Activated T-helper 1 cell treated with anti-CD3 and anti-CD28 coated beads, Interleukin-12 subunit alpha, Interleukin-12 subunit beta, Interleukin-2, Interleukin-4 antibody, amounts not matched to agents 30 ng/mL and 10 ng/mL and 1 ng/mL, durations not matched to agents 14 hours and 24 hours and 36 hours (primary cell): ENCODE measurements at regions not wholly inside any gene's neighbourhood (a gene's known extent, or its start where the extent isn't known, plus 50 kb on each side); places are given as distances from the start of the nearest gene placed in this dataset.

Source experiments
- DNase-seq: peaks from one replicate; pipeline ENCODE4 v3.0.0; 2021; ENCODE audit warnings: low spot score
- H3K27ac Mint-ChIP-seq: one replicate; pipeline ENCODE4 v1.8.0; 2021; ENCODE audit warnings: mild to moderate bottlenecking, mixed read lengths
- H3K27me3 Mint-ChIP-seq: one replicate; pipeline ENCODE4 v1.8.0; 2022; ENCODE audit warnings: mild to moderate bottlenecking, moderate library complexity, mixed read lengths; ENCODE audit not compliant: insufficient read depth
- H3K36me3 Mint-ChIP-seq: one replicate; pipeline ENCODE4 v1.8.0; 2021; ENCODE audit warnings: low read depth, mixed read lengths
- H3K4me1 Mint-ChIP-seq: one replicate; pipeline ENCODE4 v1.8.0; 2021; ENCODE audit warnings: low read depth, mixed read lengths
- H3K4me3 Mint-ChIP-seq: one replicate; pipeline ENCODE4 v1.8.0; 2021; ENCODE audit warnings: mild to moderate bottlenecking, moderate library complexity, mixed read lengths
- H3K9me3 Mint-ChIP-seq: one replicate; pipeline ENCODE4 v1.8.0; 2021; ENCODE audit warnings: mixed read lengths
- intact Hi-C: fragments of 100-400 bp; cut with micrococcal nuclease; formaldehyde crosslinking; loops from one replicate; pipeline ENCODE4 v1.15.1; 2024

DNA sequence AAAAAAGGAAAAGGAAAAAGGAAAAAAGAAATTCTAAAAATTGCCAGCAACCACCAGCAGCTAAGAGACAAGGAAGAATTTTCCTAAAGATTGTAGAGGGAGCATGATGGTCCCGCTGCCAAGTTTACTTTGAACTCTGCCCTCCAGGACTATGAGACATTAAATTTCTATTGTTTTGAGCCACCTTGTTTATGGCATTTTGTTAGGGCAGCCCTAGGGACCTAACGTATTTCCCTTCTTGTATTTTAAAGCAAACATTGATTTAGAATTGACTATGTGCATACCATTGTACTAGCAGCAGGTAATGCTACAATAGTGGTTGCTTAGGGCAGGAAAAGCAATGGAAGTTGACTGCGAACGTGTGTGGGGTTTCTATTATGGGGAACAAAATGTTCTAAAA, 1414.2 kb downstream of the EFNB2 start:
- no peak overlapping the region for H3K27ac Mint-ChIP-seq
- H3K4me1 Mint-ChIP-seq, result no peaks in the 10 kb centered on the region
- no peaks in the 10 kb centered on the region for H3K36me3 Mint-ChIP-seq
- no peak overlapping the region for H3K4me3 Mint-ChIP-seq
- DNase-seq, result no peak
- intact Hi-C loops, result no loop called here
- H3K9me3 Mint-ChIP-seq, result no peaks in the 10 kb centered on the region
- peaks cover 3% of the 10 kb centered on the region for H3K27me3 Mint-ChIP-seq

DNA sequence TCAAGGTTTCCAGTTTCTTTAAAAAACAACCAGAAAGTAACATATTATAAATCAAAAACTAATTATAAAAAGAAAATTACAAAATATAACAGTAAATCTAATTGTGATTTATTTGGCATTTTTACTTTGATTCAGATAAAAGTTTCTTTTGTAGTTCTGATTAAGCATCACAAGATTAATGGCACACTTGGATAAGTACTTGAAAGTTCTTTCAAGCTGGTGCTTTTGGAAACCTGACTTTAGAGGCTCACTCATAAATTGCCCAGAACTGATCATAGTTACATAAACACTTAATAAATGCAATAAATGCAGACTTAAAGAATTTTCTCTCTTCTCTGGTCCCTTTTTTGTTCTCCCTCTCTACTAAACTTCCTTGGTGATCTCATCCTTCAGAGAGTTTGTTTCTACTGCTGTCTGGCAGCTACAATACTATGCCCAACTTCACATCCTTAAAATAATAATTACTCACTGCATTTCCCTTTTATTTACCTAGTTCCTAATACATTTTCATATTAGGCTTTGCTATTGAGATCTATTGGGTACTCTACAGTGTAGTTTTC, 1417.0 kb downstream of the EFNB2 start:
- DNase-seq, result no peak
- Mint-ChIP-seq H3K27ac (no peak overlapping the region), H3K9me3 (no peaks in the 10 kb centered on the region), H3K4me1 (no peaks in the 10 kb centered on the region), H3K4me3 (no peak overlapping the region), H3K36me3 (no peaks in the 10 kb centered on the region), H3K27me3 (peaks cover 3% of the 10 kb centered on the region)
- intact Hi-C loops, result no loop called here

DNA sequence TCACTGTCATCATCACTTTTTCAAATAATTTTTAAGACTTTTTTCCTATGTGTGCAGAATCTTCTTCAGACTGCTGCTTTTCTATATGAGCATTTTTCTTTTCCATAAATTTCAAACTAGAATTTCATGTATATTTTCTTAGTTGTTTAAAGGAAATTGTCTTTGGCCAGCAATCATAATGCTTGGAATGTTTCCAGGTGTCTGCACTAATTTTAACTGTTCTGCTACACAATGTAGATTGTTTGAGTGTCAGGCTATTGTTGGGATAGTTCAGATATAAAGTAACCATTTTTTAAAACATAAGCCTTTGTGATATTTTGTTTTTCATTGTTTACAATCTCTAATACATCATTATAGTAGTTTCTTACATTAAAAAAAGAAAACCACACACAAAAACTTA, 1418.5 kb downstream of the EFNB2 start:
- Mint-ChIP-seq H3K9me3 (no peaks in the 10 kb centered on the region), H3K4me3 (no peak overlapping the region), H3K4me1 (no peaks in the 10 kb centered on the region), H3K27ac (no peak overlapping the region), H3K27me3 (peaks cover 3% of the 10 kb centered on the region), H3K36me3 (no peaks in the 10 kb centered on the region)
- no peak for DNase-seq
- intact Hi-C loops, result no loop called here

DNA sequence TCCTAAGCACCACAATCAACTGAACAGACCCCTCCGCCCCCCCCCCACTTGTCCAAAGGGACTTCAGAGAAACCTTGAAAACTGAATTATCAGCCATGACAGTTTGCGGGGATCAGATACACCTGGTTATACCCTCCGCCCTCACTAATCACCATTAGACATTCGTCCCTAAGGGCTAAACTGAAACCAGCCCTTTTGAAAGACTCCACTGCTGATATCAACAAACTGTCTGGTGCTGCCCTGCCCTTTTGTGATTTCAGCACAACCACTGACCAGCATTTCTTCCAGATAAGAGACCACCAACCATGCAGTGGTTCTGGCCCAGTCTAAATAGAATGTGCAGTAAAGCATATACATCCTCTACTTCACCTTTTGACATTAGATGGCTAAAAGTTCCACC, 1422.9 kb downstream of the EFNB2 start:
- Mint-ChIP-seq H3K36me3 (no peaks in the 10 kb centered on the region), H3K27me3 (no peaks in the 10 kb centered on the region), H3K9me3 (no peaks in the 10 kb centered on the region), H3K27ac (no peak overlapping the region), H3K4me1 (no peaks in the 10 kb centered on the region), H3K4me3 (no peak overlapping the region)
- intact Hi-C loops, result no loop called here
- DNase-seq, result no peak

DNA sequence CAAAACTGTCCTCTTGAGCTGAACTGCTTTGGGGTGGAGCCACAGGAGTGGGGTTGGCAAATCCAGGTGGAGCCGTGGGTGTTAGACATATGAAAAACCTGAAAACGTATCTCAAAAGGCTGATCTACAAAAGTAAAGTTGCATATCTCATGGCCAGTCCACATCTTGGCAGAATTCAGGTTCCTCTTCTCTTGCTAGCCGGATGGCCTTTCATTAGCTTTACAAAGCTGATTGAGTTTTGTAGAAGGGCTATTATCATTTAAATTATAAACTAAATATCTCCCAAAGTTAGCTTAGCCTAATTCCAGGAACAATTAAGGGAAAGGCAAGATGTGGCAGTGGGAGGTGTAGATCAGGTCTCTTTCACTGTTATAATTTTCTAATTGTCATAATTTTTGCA, 1427.7 kb downstream of the EFNB2 start:
- intact Hi-C loops, result loop anchor here (10.0 kb wide), 1 partner anchor 1917 kb away; no protein-coding TSS in a partner anchor
- Mint-ChIP-seq H3K9me3 (no peaks in the 10 kb centered on the region), H3K4me1 (no peaks in the 10 kb centered on the region), H3K4me3 (no peak overlapping the region), H3K27ac (no peak overlapping the region), H3K27me3 (no peaks in the 10 kb centered on the region), H3K36me3 (no peaks in the 10 kb centered on the region)
- DNase-seq, result no peak

DNA sequence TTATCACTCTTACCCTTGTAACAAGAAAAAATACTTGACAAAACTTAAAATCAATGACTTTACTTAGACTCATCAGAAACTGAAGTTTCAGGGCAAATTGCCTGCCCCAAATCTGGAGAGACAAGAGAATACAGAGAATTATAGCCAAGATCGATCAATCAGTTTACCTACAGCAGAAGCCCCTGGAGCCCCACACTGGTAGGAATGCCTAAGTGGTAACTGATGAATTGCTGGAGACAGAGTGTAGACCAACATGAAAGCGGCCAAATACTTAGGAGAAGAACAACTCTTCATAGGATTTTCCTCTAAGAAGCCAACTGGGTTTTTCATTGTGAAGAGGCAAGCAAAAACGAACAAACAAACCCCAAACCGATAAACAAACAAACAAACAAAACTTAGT, 1430.0 kb downstream of the EFNB2 start:
- H3K4me3 Mint-ChIP-seq, result no peak overlapping the region
- intact Hi-C loops, result loop anchor here (10.0 kb wide), 1 partner anchor 1919 kb away; no protein-coding TSS in a partner anchor
- no peaks in the 10 kb centered on the region for H3K9me3 Mint-ChIP-seq
- no peaks in the 10 kb centered on the region for H3K36me3 Mint-ChIP-seq
- no peaks in the 10 kb centered on the region for H3K27me3 Mint-ChIP-seq
- no peaks in the 10 kb centered on the region for H3K4me1 Mint-ChIP-seq
- DNase-seq, result no peak
- H3K27ac Mint-ChIP-seq, result no peak overlapping the region

DNA sequence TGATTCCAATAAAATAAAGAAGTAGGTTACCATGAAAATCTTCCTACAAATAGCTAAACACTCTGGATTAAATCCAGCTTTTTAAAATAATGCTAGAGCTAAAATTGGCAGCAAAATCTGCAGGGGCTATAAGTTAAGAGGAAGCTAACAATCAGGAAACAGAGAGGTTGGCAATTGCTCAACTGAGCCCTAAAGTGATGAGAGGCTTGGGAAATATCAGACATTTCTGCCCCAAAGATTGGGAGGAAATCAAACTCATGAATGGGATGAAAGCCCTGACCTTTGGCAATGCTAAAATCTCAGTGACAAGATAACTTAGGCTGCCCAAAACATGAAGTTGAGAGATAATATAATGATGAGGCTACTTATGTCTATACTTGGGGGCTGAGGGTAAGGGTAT, 1437.9 kb downstream of the EFNB2 start:
- intact Hi-C loops, result no loop called here
- no peak for DNase-seq
- Mint-ChIP-seq H3K9me3 (no peaks in the 10 kb centered on the region), H3K36me3 (no peaks in the 10 kb centered on the region), H3K4me3 (no peak overlapping the region), H3K27me3 (no peaks in the 10 kb centered on the region), H3K27ac (no peak overlapping the region), H3K4me1 (no peaks in the 10 kb centered on the region)

DNA sequence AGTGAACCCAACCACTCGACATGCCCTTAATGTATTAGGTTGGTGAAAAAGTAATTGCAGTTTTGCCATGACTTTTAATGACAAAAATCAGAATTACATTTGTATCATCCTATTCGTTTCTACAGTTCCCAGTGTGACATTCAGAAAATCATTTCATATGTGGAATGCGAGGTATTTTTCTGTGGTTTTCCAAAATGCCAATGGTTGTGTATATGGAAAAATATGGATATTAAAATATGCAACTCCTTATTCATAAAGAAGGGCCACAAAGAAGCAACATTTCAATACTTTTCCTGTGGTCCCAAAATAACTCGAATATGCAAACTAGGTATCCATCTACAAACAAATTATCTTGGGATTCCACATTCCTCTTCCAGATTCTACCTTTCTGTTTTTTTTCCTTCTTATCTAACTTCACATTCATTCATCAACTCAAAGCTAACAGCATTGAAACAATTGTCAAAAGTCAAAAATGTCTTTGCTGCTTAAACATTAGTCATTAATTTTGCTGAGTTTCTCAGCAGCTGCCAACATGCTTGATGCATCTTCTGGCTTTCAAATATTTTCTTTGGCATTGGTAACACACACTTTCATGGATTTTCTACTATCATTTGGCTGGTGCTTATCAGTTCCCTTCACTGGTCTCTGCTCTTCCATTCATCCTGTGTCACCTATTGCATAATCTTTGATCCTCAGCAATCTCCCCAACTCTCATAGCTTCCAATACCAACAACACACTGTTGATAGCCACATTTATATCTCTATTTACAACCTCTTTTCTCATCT, 1445.4 kb downstream of the EFNB2 start:
- Mint-ChIP-seq H3K27ac (no peak overlapping the region), H3K9me3 (no peaks in the 10 kb centered on the region), H3K27me3 (no peaks in the 10 kb centered on the region), H3K4me1 (no peaks in the 10 kb centered on the region), H3K36me3 (no peaks in the 10 kb centered on the region), H3K4me3 (no peak overlapping the region)
- intact Hi-C loops, result no loop called here
- DNase-seq, result no peak

DNA sequence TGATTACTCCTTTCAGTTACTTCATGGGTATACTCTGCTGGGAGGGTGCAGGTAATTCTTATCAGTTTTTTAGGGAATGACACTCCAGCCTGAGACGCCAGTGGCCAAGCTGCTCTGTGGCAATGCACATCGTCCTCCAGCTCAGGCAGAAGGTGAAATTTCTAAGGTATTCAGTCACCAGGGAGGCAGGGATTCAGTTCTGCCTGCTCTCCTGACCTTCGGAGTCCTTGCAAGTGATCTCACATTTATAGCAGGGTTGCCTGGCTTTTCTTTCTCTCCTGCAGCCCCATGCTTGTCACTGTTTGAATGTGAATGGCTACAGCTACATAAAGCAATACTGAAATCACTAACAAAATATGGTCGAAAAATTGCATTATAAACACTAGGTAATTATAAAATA, 1447.5 kb downstream of the EFNB2 start:
- Mint-ChIP-seq H3K4me3 (no peak overlapping the region), H3K36me3 (no peaks in the 10 kb centered on the region), H3K27me3 (no peaks in the 10 kb centered on the region), H3K4me1 (no peaks in the 10 kb centered on the region), H3K27ac (no peak overlapping the region), H3K9me3 (no peaks in the 10 kb centered on the region)
- intact Hi-C loops, result no loop called here
- DNase-seq, result no peak

DNA sequence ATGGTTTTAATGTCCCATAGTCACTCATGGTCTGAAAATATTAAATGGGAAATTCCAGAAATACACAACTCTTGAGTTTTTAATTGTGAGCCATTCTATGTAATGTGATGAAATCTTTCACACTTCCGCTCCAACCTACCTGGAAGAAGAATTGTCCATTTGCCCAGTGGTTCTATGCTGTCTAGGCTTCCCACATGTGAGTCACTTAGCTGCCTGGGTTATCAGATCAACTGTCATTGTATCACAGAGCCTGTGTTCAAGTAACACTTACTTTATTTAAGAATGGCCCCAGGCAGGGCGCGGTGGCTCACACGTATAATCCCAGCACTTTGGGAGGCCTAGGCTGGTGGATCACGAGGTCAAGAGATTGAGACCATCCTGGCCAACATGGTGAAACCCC, 1450.5 kb downstream of the EFNB2 start:
- Mint-ChIP-seq H3K4me1 (no peaks in the 10 kb centered on the region), H3K9me3 (no peaks in the 10 kb centered on the region), H3K27me3 (no peaks in the 10 kb centered on the region), H3K4me3 (no peak overlapping the region), H3K27ac (no peak overlapping the region), H3K36me3 (no peaks in the 10 kb centered on the region)
- DNase-seq, result no peak
- intact Hi-C loops, result no loop called here

DNA sequence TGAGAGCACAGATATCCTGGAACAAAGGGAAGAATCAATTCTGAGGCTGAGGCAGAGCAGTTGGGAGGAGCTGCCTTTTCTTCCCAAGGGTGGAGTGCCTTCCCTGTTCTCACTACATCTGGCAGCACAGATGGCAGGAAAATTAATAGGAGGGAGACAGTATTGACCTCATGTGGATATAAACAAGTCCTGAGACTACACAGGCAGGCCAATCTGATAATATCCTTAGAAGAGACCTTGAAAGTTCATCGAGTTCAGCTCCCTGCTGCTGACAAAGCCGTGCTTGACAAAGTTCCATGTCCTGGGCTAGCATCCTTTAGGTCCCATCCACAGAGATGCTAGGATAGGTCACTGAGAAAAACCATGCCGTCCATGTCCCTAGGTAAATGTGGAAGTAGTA, 1451.5 kb downstream of the EFNB2 start:
- H3K27ac Mint-ChIP-seq, result no peak overlapping the region
- H3K4me3 Mint-ChIP-seq, result no peak overlapping the region
- DNase-seq, result no peak
- H3K36me3 Mint-ChIP-seq, result no peaks in the 10 kb centered on the region
- H3K4me1 Mint-ChIP-seq, result no peaks in the 10 kb centered on the region
- intact Hi-C loops, result no loop called here
- no peaks in the 10 kb centered on the region for H3K27me3 Mint-ChIP-seq
- H3K9me3 Mint-ChIP-seq, result no peaks in the 10 kb centered on the region

DNA sequence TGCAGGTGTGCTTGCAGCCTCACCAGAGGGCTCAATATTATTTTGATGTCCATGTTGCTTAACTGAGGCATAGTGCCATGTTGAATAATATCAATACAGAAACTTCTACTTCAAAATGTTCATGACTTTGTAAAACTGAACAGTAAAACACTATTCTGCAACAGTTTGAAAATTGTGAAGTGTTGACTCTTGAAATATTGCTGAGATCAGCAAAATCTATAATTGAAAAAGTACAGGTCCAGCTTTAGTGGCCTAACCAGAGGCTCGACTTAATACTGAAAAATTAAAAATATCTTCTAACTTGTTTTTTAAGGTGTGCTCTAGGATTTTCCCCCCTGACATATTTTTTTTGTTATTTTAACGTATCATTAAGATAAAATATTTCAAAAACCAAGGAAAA, 1460.7 kb downstream of the EFNB2 start:
- no peak for DNase-seq
- intact Hi-C loops, result no loop called here
- no peak overlapping the region for H3K27ac Mint-ChIP-seq
- H3K4me3 Mint-ChIP-seq, result no peak overlapping the region
- H3K27me3 Mint-ChIP-seq, result no peaks in the 10 kb centered on the region
- no peaks in the 10 kb centered on the region for H3K4me1 Mint-ChIP-seq
- H3K36me3 Mint-ChIP-seq, result no peaks in the 10 kb centered on the region
- H3K9me3 Mint-ChIP-seq, result no peaks in the 10 kb centered on the region

DNA sequence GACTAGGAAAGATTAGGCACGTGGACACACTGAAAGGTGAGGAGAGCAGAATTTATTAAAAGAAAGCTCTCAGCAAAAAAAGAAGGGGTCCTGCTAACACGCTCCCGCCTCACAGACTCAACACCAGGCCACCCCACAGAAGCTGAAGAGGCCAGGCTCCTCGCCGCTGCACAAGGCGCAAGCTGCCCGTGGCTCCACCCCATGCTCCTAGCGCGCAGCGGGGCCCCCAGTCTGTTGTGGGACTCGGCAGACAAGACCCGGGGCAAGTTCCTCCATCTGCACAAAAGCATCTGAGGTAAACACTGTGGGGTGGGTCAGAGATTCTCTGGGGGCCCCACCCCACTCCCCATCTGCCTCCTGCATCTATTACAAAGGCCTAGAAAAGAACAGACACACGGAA, 1462.4 kb downstream of the EFNB2 start:
- intact Hi-C loops, result no loop called here
- no peaks in the 10 kb centered on the region for H3K36me3 Mint-ChIP-seq
- DNase-seq, result no peak
- no peaks in the 10 kb centered on the region for H3K4me1 Mint-ChIP-seq
- no peaks in the 10 kb centered on the region for H3K27me3 Mint-ChIP-seq
- no peak overlapping the region for H3K27ac Mint-ChIP-seq
- H3K4me3 Mint-ChIP-seq, result no peak overlapping the region
- H3K9me3 Mint-ChIP-seq, result no peaks in the 10 kb centered on the region

DNA sequence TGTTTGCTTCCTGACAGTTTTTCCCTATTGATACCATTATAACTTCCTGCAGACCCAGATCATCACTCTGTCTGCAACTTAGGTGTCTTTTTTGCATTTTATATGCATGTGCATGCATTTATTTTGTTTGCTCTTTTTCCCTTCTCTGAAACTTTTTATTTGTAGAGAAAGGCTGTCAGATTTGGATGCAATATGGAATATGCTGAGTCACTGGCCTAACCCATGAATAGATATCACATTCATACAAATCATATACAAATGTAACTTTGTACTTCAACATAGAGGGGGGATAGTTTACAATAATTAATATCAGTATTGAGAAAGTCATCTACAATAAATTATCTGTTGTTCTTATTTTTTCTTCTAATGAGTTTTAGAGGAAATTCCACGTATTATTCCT, 1465.0 kb downstream of the EFNB2 start:
- H3K4me3 Mint-ChIP-seq, result no peak overlapping the region
- no peaks in the 10 kb centered on the region for H3K4me1 Mint-ChIP-seq
- no peak for DNase-seq
- no peaks in the 10 kb centered on the region for H3K9me3 Mint-ChIP-seq
- no peaks in the 10 kb centered on the region for H3K27me3 Mint-ChIP-seq
- intact Hi-C loops, result no loop called here
- no peaks in the 10 kb centered on the region for H3K36me3 Mint-ChIP-seq
- H3K27ac Mint-ChIP-seq, result no peak overlapping the region
